Left lung (tissue), 4 donors: ENCODE measurements at regions not wholly inside any gene's neighbourhood (a gene's known extent, or its start where the extent isn't known, plus 50 kb on each side); places are given as distances from the start of the nearest gene placed in this dataset.
A peak's percentile ranks its signal among the peaks of the same experiment; 100 is the strongest.

ENCODE experiments used
- ATAC-seq: fragments of 200-7000 bp; cut with Tn5 transposase; one replicate; pipeline ENCODE4 v1.9.1; 2020; ENCODE audit warnings: moderate library complexity
- DNase-seq, 4 donors: peaks; one replicate each; pipeline ENCODE4 v3.0.0-alpha.2; 2013 to 2020
- H3K27ac ChIP-seq, 2 donors: fragments of 200-600 bp; sonication (generic) in 1 of 2; one replicate each; pipeline versions ENCODE4 v1.5.0 to v1.8.0; 2020 to 2021
- H3K27me3 ChIP-seq, 2 donors: fragments of 200-600 bp; sonication (generic) in 1 of 2; one replicate each; pipeline versions ENCODE4 v1.5.0 to v1.8.0; 2020 to 2021
- H3K36me3 ChIP-seq, 2 donors: fragments of 200-600 bp; sonication (generic) in 1 of 2; one replicate each; pipeline versions ENCODE4 v1.5.0 to v1.8.0; 2020 to 2021
- H3K4me1 ChIP-seq, 2 donors: fragments of 200-600 bp; one replicate each; pipeline ENCODE4 v1.8.0; 2021
- H3K4me3 ChIP-seq, 2 donors: fragments of 200-600 bp; sonication (generic) in 1 of 2; one replicate each; pipeline versions ENCODE4 v1.5.0 to v1.8.0; 2020 to 2021; ENCODE audit warnings: mild to moderate bottlenecking in 1 of 2
- H3K9me3 ChIP-seq, 2 donors: fragments of 200-600 bp; sonication (generic) in 1 of 2; one replicate each; pipeline versions ENCODE4 v1.5.0 to v1.8.0; 2020 to 2021
- CTCF ChIP-seq, 2 donors: fragments of 200-600 bp; sonication (generic) in 1 of 2; IDR thresholded peaks; one replicate each; pipeline versions ENCODE4 v1.5.0 to v1.8.0; 2021; ENCODE audit warnings: antibody characterized with exemption in 2 of 2
- intact Hi-C, 2 donors: fragments of 100-400 bp; cut with DNase I; formaldehyde crosslinking; loops; one replicate each; pipeline versions ENCODE4 v1.11.2 to v1.14.2; 2022
- donor health status: DM: no; HTN: yes; CAD: no.
- donor health status: DM: no; HTN: no; CAD: no.

- no peak for DNase-seq
- ATAC-seq = no peak
- no peaks in the 10 kb centered on the region for H3K4me1 ChIP-seq
- intact Hi-C loops = no loop called here
- H3K27me3 ChIP-seq = no peaks in the 10 kb centered on the region
- TF ChIP-seq CTCF (IDR thresholded peaks at IDR 0.05) = no peak
- H3K27ac ChIP-seq = no peak overlapping the region
- H3K9me3 ChIP-seq = no peaks in the 10 kb centered on the region
- no peak overlapping the region for H3K4me3 ChIP-seq
- no peaks in the 10 kb centered on the region for H3K36me3 ChIP-seq
Measured at GRCh38 chr21:15999741-16000140, 270.0 kb downstream of the USP25 start.

GRCh38 chr21:16002874-16003466, 273.2 kb downstream of the USP25 start:
- intact Hi-C loops = no loop called here
- TF ChIP-seq CTCF (IDR thresholded peaks at IDR 0.05) = peak in 1 of 2 donors; percentile 31
- no peak overlapping the region for H3K27ac ChIP-seq

DNA sequence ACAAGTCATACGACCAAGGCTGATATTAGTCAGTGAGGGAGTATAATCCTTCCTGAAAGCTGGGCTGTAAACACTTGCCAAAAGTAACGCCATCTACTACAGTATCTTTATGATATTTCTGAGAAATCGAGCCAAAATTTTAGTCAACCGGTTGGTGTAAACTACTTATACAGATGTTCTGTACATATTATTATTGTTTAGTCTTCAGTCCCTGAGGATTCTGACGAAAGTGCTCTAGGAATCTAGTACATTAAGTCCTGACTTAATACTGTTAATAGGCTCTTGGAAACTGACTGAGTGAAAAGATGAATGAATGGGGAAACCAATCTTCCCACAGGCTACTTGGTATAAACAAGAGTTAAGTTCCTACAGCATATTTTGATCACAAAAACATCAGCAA, 274.3 kb downstream of the USP25 start:
- ATAC-seq (no peak), DNase-seq (no peak)
- Histone ChIP-seq H3K4me1 (no peaks in the 10 kb centered on the region), H3K27ac (no peak overlapping the region), H3K4me3 (no peak overlapping the region), H3K36me3 (no peaks in the 10 kb centered on the region), H3K9me3 (no peaks in the 10 kb centered on the region), H3K27me3 (no peaks in the 10 kb centered on the region)
- TF ChIP-seq CTCF (IDR thresholded peaks at IDR 0.05) = no peak
- intact Hi-C loops = no loop called here

More at GRCh38 chr21:16002874-16003466, 273.2 kb downstream of the USP25 start:
- no peaks in the 10 kb centered on the region for H3K27me3 ChIP-seq
- DNase-seq = peak in 1 of 4 donors; percentile 28
- H3K9me3 ChIP-seq = no peaks in the 10 kb centered on the region
- H3K4me1 ChIP-seq = no peaks in the 10 kb centered on the region
- H3K36me3 ChIP-seq = no peaks in the 10 kb centered on the region
- H3K4me3 ChIP-seq = no peak overlapping the region
- peak; percentile 32 for ATAC-seq

- ATAC-seq = no peak
- H3K4me1 ChIP-seq = no peaks in the 10 kb centered on the region
Measured at GRCh38 chr21:16004523-16004922, 274.7 kb downstream of the USP25 start.

DNA sequence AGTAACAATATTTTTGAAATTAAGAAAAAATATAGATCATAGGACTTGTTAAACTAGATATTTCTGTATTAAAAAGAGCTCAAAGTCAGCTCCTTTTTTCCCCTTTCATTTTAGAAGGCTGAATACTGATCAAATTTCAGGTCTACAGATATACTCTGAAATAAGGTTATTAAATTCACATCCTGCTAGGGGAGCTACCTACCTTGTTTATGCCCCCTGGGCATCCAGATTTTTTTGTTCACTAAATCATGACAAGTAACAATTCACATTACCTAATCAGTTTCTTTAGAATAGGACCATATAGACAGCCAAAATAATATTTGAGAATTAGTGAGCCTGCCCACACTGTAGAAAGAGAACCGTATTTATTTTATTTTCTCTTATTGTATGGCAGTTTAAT, 276.2 kb downstream of the USP25 start:
- Histone ChIP-seq H3K9me3 (no peaks in the 10 kb centered on the region), H3K36me3 (no peaks in the 10 kb centered on the region), H3K27ac (no peak overlapping the region), H3K4me1 (no peaks in the 10 kb centered on the region), H3K27me3 (no peaks in the 10 kb centered on the region), H3K4me3 (no peak overlapping the region)
- DNase-seq = no peak
- intact Hi-C loops = no loop called here
- TF ChIP-seq CTCF (IDR thresholded peaks at IDR 0.05) = no peak
- ATAC-seq = no peak

More at GRCh38 chr21:16004523-16004922, 274.7 kb downstream of the USP25 start:
- TF ChIP-seq CTCF (IDR thresholded peaks at IDR 0.05) = no peak
- Histone ChIP-seq H3K9me3 (no peaks in the 10 kb centered on the region), H3K27ac (no peak overlapping the region), H3K36me3 (no peaks in the 10 kb centered on the region), H3K4me3 (no peak overlapping the region), H3K27me3 (no peaks in the 10 kb centered on the region)
- DNase-seq = no peak
- intact Hi-C loops = no loop called here
